A673 (cell line): ENCODE measurements at regions not wholly inside any gene's neighbourhood (a gene's known extent, or its start where the extent isn't known, plus 50 kb on each side); places are given as distances from the start of the nearest gene placed in this dataset.

ENCODE experiments used
- BruUV-seq: library from RNA; stranded (reverse); fragments of 400-500 nt; replicated peaks from 2 replicates; lab custom pipeline; 2021; lab: Mats Ljungman, UMichigan
- CTCF ChIA-PET: fragments of 300-600 bp; sonication (Branson Sonifier 250); formaldehyde crosslinking; loops from one replicate; lab custom pipeline; 2022; ENCODE audit warnings: antibody characterized with exemption; lab: Charles Lee
- POLR2A ChIA-PET: fragments of 300-600 bp; sonication (Branson Sonifier 250); formaldehyde crosslinking; loops from one replicate; lab custom pipeline; 2022; ENCODE audit warnings: antibody characterized with exemption; ENCODE audit not compliant: low non-redundant PET; lab: Charles Lee
- DNase-seq: peaks from one replicate; pipeline ENCODE4 v3.0.0-alpha.2; 2015; ENCODE audit warnings: low spot score
- H3K27ac ChIP-seq: fragments of 200-600 bp; sonication (generic); 2 replicates; pipeline ENCODE4 v1.5.1; 2016; ENCODE audit warnings: mixed run types, low read depth, mild to moderate bottlenecking, mixed read lengths, antibody characterized with exemption, low read length; ENCODE audit not compliant: poor library complexity, severe bottlenecking
- H3K27me3 ChIP-seq: fragments of 200-600 bp; sonication (generic); replicated peaks from 2 replicates; pipeline ENCODE4 v1.6.1; 2017; ENCODE audit warnings: mixed run types, low read depth, mild to moderate bottlenecking, mixed read lengths, antibody characterized with exemption, low read length; ENCODE audit not compliant: insufficient read depth, poor library complexity
- H3K36me3 ChIP-seq: fragments of 200-600 bp; sonication (generic); 2 replicates; pipeline ENCODE4 v1.6.1; 2016; ENCODE audit warnings: mixed run types, mild to moderate bottlenecking, mixed read lengths, antibody characterized with exemption, low read length; ENCODE audit not compliant: insufficient read depth, poor library complexity, severe bottlenecking
- H3K4me1 ChIP-seq: fragments of 200-600 bp; sonication (generic); 2 replicates; pipeline ENCODE4 v1.6.1; 2017; ENCODE audit warnings: mixed run types, mild to moderate bottlenecking, mixed read lengths, antibody characterized with exemption, low read length; ENCODE audit not compliant: insufficient read depth, poor library complexity, severe bottlenecking
- H3K4me3 ChIP-seq: fragments of 200-600 bp; sonication (generic); 2 replicates; pipeline ENCODE4 v1.5.1; 2016; ENCODE audit warnings: low read depth, mixed run types, mild to moderate bottlenecking, mixed read lengths, low read length; ENCODE audit not compliant: poor library complexity, severe bottlenecking
- H3K9me3 ChIP-seq: fragments of 200-600 bp; sonication (generic); 2 replicates; pipeline ENCODE4 v1.6.1; 2016; ENCODE audit warnings: mixed run types, low read depth, mild to moderate bottlenecking, mixed read lengths, antibody characterized with exemption, low read length; ENCODE audit not compliant: poor library complexity, severe bottlenecking
- CTCF ChIP-seq: fragments of 300-800, 200-600 bp; sonication (generic); conservative IDR thresholded peaks from 2 replicates; pipeline ENCODE4 v1.5.1; 2017; ENCODE audit warnings: low read depth, mild to moderate bottlenecking, antibody characterized with exemption, low read length, moderate library complexity, mixed read lengths
- EZH2 ChIP-seq: fragments of 200-600 bp; sonication (generic); IDR thresholded peaks from 2 replicates; pipeline ENCODE4 v1.6.1; 2017; ENCODE audit warnings: borderline replicate concordance, low read depth, mild to moderate bottlenecking, mixed read lengths, antibody characterized with exemption, low read length; ENCODE audit not compliant: poor library complexity, severe bottlenecking
- intact Hi-C: fragments of 100-400 bp; cut with micrococcal nuclease; formaldehyde crosslinking; loops from one replicate; pipeline ENCODE4 v1.10.0; 2022; ENCODE audit not compliant: unreplicated experiment

DNA sequence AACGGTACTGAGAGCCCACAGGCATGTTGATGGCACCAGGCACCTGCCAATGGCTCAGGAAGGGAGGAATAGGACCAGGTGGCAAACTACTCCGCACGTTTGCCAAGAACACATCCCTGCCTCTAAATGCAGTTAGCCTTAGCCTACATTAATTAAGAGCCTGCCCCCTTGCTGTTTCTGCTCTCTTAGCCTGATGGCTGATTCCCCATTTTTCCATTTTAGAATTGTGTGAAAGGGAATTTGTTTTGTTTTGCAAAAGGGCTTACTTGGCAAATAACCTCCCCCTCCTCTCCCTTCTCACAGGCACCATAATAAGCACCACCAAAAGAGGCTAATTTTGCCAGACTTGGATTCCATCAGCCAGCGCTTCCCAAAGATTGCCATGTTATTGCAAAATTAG, 1203.2 kb downstream of the SORCS3 start:
- no peak overlapping the region for H3K4me3 ChIP-seq
- TF ChIP-seq CTCF (no peak), EZH2 (no peak)
- BruUV-seq = no TSS peak

DNA sequence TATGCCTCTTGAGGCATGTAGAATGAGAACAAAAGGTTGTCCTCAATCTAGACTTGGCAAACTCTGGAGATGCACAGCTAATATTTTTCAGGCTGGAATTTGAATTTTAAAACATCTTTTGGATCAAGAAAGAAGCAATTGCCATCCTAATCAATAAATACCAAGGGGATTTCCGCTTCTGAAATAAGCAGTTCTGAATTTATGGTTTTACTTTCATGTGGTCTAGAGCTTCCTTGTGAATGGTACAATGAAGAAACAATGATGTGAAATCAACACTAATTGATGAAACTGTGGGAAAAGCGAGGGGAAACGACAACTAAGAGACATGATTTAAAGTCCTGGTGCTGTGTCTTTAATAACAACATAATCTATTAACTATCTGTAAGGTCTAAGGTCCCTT, 1202.7 kb downstream of the SORCS3 start:
- ChIA-PET CTCF (interaction anchor here (0.5 kb wide), 1 partner anchor 45 kb away, joined by 4 read pairs; no protein-coding TSS in a partner anchor), POLR2A (no interaction called here)
- Histone ChIP-seq H3K36me3 (no peaks in the 10 kb centered on the region), H3K4me1 (peaks cover 49% of the 10 kb centered on the region), H3K27ac (no peak overlapping the region), H3K9me3 (no peaks in the 10 kb centered on the region), H3K4me3 (no peak overlapping the region), H3K27me3 (no peaks in the 10 kb centered on the region)
- DNase-seq = no peak
- BruUV-seq = no TSS peak
- intact Hi-C loops = no loop called here
- TF ChIP-seq CTCF = no peak
- no peak for TF ChIP-seq EZH2

More for the DNA sequence above, 1203.2 kb downstream of the SORCS3 start:
- H3K27ac ChIP-seq = no peak overlapping the region
- POLR2A ChIA-PET = no interaction called here
- no peaks in the 10 kb centered on the region for H3K9me3 ChIP-seq
- no peaks in the 10 kb centered on the region for H3K27me3 ChIP-seq
- H3K36me3 ChIP-seq = no peaks in the 10 kb centered on the region
- no peak for DNase-seq
- CTCF ChIA-PET = no interaction called here
- intact Hi-C loops = no loop called here
- peaks cover 49% of the 10 kb centered on the region for H3K4me1 ChIP-seq

GRCh38 chr10:105840288-105840770, 1199.2 kb downstream of the SORCS3 start:
- ChIA-PET POLR2A (no interaction called here), CTCF (no interaction called here)
- DNase-seq = peak; percentile 65
- intact Hi-C loops = no loop called here
- BruUV-seq = no TSS peak
- Histone ChIP-seq H3K9me3 (no peaks in the 10 kb centered on the region), H3K27me3 (no peaks in the 10 kb centered on the region), H3K27ac (peak overlapping the region; percentile 31), H3K4me1 (peaks cover 56% of the 10 kb centered on the region), H3K4me3 (no peak overlapping the region), H3K36me3 (no peaks in the 10 kb centered on the region)
- TF ChIP-seq EZH2 = no peak

GRCh38 chr10:105838392-105838791, 1197.3 kb downstream of the SORCS3 start:
- Histone ChIP-seq H3K36me3 (no peaks in the 10 kb centered on the region), H3K27ac (no peak overlapping the region), H3K4me1 (peaks cover 46% of the 10 kb centered on the region), H3K27me3 (no peaks in the 10 kb centered on the region), H3K4me3 (peak overlapping the region; percentile 32), H3K9me3 (no peaks in the 10 kb centered on the region)
- POLR2A ChIA-PET = no interaction called here
- no peak for DNase-seq
- CTCF ChIA-PET = no interaction called here
- BruUV-seq = no TSS peak
- intact Hi-C loops = no loop called here
- TF ChIP-seq CTCF = no peak
- no peak for TF ChIP-seq EZH2
